ENCODE measurements at regions not wholly inside any gene's neighbourhood (a gene's known extent, or its start where the extent isn't known, plus 50 kb on each side); places are given as distances from the start of the nearest gene placed in this dataset.

GRCh38 chr20:43318755-43319297, 129.1 kb upstream of the PTPRT start:
- TF ChIP-seq POLR2A (IDR thresholded peaks at IDR 0.05; ENCODE audit: low read length), result peak; percentile 30
- no peak for TF ChIP-seq GATA1 (IDR thresholded peaks at IDR 0.05; ENCODE audit: low read depth, low read length)

Measured in erythroblast (primary cell).